ENCODE measurements at regions not wholly inside any gene's neighbourhood (a gene's known extent, or its start where the extent isn't known, plus 50 kb on each side); places are given as distances from the start of the nearest gene placed in this dataset.

DNA sequence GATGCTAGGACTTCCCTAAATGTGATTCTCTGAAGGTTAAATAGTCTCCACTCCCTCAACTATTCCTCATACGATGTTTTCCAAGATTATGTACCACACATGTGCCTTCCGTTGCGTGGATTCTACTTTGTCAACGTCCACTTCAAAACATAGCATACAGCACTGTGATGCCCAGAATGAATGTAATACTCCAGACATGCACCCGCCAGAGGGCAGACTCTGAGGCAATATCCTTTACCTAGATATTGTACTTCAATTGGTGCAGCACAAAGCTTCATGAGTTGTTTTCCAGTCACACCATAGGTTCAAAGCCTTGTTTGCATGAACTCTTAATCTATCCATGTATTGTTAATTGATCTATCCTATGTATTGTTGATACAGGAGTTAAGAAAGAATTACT lies 201.0 kb upstream of the NABP1 start:
- peaks cover 12 to 21% (median 15%) of the 10 kb centered on the region in 11 experiments for H3K9me3 ChIP-seq (replicated peaks in 1 of 11)
- H3K4me2 ChIP-seq = no peak overlapping the region
- H3K36me3 ChIP-seq = no peaks in the 10 kb centered on the region
- H4K20me1 ChIP-seq = no peaks in the 10 kb centered on the region
- H3K4me3 ChIP-seq = no peak overlapping the region
- TF ChIP-seq Cebpa-rat (IDR thresholded peaks at IDR 0.05) = no peak
- peaks cover 0 to 12% (median 2%) of the 10 kb centered on the region in 10 experiments; a peak in 3 of 20 replicates for H3K4me1 ChIP-seq
- H3K27me3 ChIP-seq = no peaks in the 10 kb centered on the region
- H3K9ac ChIP-seq = no peak overlapping the region
- H3K27ac ChIP-seq = no peak overlapping the region

DNA sequence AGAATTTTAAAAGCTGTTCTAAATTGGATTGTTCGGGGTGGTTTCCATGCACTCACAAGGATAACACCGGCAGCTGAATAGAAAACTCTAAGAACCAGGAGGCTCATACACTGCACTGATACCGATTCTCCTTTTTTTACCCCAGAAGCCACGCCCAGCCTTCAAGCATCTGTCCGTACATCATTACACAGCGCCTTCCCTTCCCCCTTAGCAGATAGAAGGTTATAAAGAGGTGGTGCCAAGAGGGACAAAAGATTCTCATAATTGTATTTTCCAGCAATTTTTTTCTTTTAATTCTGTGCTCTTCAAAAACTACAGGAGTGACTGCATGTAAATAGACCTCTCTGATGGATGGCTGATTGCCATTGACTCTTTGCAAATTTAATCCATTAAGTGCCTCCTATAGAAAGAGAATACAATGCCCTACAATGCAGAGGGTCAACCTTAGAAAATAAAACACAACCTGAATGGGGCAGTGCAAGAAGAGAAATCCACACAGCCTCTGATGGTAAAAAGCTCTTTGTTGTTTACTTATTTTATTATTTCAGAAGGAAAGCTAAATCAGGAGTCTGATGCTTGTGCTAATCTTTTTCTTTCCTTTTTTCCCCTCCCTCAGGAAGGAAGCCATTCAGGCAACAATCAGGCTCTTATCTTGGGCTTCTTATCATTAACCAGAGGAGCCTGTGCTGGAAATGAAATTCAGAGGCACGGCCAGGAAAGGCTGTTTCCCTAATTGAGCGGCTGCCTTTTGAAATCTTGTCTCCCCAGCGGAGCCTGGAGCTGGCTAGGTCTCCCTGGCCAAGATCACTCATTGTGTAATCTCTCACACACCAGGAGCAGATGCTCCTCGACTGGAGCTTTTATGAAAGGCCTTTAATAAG lies 198.9 kb upstream of the NABP1 start:
- H3K4me2 ChIP-seq = peak overlapping the region in 1 of 11 experiments; percentile 15; a peak in 1 of 22 replicates
- H3K9me3 ChIP-seq (replicated peaks in 1 of 11) = peaks cover 33 to 42% (median 36%) of the 10 kb centered on the region in 11 experiments
- H4K20me1 ChIP-seq = no peaks in the 10 kb centered on the region
- no peaks in the 10 kb centered on the region for H3K36me3 ChIP-seq
- H3K9ac ChIP-seq = no peak overlapping the region
- H3K4me3 ChIP-seq = no peak overlapping the region
- H3K4me1 ChIP-seq = peaks cover 0 to 12% (median 2%) of the 10 kb centered on the region in 10 experiments; a peak in 3 of 20 replicates
- no peak for TF ChIP-seq Cebpa-rat (IDR thresholded peaks at IDR 0.05)
- no peaks in the 10 kb centered on the region for H3K27me3 ChIP-seq
- no peak overlapping the region for H3K27ac ChIP-seq

DNA sequence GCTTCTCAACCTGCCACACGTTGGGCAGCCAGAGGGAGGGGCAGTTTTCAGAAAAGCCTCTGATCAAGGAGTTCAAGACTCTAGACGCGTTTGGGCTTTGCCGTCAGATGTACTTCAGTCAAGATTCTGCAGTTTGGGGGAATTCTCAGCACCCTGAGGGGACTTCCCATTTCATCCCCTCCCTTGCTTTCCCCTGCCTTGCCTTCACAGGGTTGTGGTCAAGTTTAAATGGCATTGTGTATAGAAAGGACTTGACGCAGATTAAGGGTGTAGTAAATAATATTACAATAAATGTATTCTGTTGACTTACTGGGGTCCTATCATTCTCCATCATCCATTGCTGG lies 198.3 kb upstream of the NABP1 start:
- Histone ChIP-seq H3K27ac (no peak overlapping the region), H3K4me1 (peaks cover 0 to 12% (median 0%) of the 10 kb centered on the region in 10 experiments; a peak in 3 of 20 replicates)
- no peak for TF ChIP-seq Cebpa-rat (IDR thresholded peaks at IDR 0.05)

DNA sequence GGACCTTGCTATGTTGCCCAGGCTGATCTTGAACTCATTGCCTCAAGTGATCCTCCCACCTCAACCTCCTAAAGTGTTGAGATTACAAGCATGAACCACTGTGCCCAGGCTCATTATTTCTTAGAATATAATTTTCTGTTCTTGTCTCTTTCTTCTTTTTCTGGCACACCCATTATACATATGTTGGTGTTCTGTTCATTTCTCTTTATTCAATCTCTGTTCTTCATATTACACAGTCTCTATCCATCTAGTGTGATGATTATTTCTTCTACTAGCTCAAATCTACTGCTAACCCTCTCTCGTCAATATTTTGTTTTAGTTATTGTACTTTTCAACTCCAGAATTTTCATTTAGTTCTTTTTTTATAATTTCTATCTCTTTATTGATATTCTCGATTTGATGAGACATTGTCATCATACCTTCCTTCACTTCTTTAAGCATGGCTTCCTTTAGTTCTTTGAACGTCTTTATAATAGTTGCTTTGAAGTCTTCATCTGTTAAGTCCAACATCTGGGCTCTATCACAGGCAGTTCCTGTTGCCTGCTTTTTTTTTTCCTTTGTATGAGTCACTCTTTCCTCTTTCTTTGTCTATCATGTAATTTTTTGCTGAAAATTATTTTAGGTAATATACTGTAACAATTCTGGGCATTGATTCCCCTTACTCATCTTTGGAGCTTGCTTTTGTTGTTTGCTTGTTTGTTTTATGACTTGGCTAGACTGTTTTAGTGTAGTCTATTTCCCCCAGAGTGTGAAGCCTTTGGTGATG lies 196.4 kb upstream of the NABP1 start:
- Histone ChIP-seq H4K20me1 (no peaks in the 10 kb centered on the region), H3K9ac (no peak overlapping the region), H3K27me3 (no peaks in the 10 kb centered on the region; a peak in 1 of 22 replicates), H3K9me3 (replicated peaks in 1 of 11) (peaks cover 39 to 50% (median 45%) of the 10 kb centered on the region in 11 experiments), H3K4me3 (no peak overlapping the region), H3K4me2 (no peak overlapping the region), H3K36me3 (no peaks in the 10 kb centered on the region), H3K4me1 (peaks cover 0 to 17% (median 0%) of the 10 kb centered on the region in 10 experiments; a peak in 3 of 20 replicates), H3K27ac (no peak overlapping the region)
- TF ChIP-seq Cebpa-rat (IDR thresholded peaks at IDR 0.05) = no peak

More for the DNA sequence above, 198.3 kb upstream of the NABP1 start:
- peaks cover 39 to 48% (median 42%) of the 10 kb centered on the region in 11 experiments for H3K9me3 ChIP-seq (replicated peaks in 1 of 11)
- no peak overlapping the region for H3K9ac ChIP-seq
- no peaks in the 10 kb centered on the region for H3K36me3 ChIP-seq
- no peaks in the 10 kb centered on the region for H4K20me1 ChIP-seq
- H3K4me2 ChIP-seq = peak overlapping the region in 1 of 11 experiments; percentile 15; a peak in 1 of 22 replicates
- H3K27me3 ChIP-seq = no peaks in the 10 kb centered on the region; a peak in 1 of 22 replicates
- no peak overlapping the region for H3K4me3 ChIP-seq

DNA sequence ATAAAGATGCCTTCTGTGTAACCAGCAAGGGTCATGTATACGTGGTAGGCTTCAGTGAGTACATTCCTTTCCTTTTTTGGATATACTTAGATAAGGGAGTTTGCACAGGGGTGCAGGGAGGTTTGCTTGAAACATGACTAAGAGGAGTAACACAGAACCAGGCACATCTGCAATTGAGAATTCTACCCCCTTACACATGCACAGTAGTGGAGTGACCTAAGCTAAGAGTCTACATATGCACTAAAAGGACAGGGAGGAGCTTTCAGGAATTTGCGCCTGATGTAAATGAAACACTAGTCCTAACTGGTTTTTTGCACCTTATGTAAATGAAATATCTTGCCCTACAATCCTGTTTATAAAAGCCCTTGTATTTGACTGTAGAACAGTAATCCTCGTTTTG lies 194.8 kb upstream of the NABP1 start:
- no peaks in the 10 kb centered on the region; a peak in 1 of 22 replicates for H3K27me3 ChIP-seq
- H3K4me3 ChIP-seq = no peak overlapping the region
- H3K4me2 ChIP-seq = no peak overlapping the region
- no peaks in the 10 kb centered on the region for H3K36me3 ChIP-seq
- H3K9ac ChIP-seq = no peak overlapping the region
- no peak overlapping the region for H3K27ac ChIP-seq
- H3K9me3 ChIP-seq (replicated peaks in 1 of 11) = peaks cover 39 to 50% (median 44%) of the 10 kb centered on the region in 11 experiments
- H4K20me1 ChIP-seq = no peaks in the 10 kb centered on the region
- H3K4me1 ChIP-seq = peaks cover 0 to 32% (median 0%) of the 10 kb centered on the region in 10 experiments; a peak in 5 of 20 replicates
- TF ChIP-seq Cebpa-rat (IDR thresholded peaks at IDR 0.05) = no peak

DNA sequence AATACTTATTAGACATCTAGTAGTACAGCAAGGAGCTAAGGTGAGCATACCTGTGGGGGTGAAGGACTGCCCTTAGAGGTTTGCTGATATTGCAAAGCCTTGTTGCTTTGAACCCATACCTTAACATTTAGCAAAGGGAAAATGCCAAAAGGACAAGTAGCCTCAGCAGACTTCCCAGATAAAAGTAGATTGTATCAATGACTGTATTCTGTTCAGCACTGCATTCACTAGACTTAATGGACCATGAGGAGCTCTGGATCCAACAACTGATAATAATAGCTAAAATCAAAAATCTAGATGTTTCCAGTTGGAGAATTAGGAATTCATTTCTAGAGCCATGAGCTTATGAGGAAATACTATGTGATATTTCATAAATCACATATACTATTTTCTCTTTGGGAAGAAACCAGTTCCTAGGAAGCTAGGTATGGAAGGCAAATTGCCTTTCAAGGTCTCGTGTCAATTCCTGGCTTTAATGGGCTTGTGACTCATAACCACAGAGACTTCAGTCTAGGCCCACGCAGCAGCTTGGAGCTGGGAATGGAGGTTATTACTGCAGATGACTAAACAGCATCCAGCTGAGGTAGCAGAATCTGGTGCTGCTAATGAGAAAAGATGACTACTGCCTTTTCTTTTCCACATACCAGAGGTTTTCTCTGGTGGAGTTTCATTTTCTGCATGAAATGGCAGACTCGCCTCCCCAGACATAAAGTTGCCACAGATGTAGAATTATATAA lies 191.2 kb upstream of the NABP1 start:
- no peaks in the 10 kb centered on the region; a peak in 1 of 22 replicates for H3K27me3 ChIP-seq
- no peaks in the 10 kb centered on the region for H4K20me1 ChIP-seq
- H3K4me2 ChIP-seq = peak overlapping the region in 3 of 11 experiments; percentile 19 to 63 (median 60); a peak in 5 of 22 replicates
- H3K9ac ChIP-seq = no peak overlapping the region
- TF ChIP-seq Cebpa-rat (IDR thresholded peaks at IDR 0.05) = no peak
- no peak overlapping the region for H3K27ac ChIP-seq
- H3K4me3 ChIP-seq = no peak overlapping the region
- peaks cover 0 to 24% (median 0%) of the 10 kb centered on the region in 10 experiments; a peak in 5 of 20 replicates for H3K4me1 ChIP-seq
- H3K36me3 ChIP-seq = no peaks in the 10 kb centered on the region
- peaks cover 28 to 33% (median 31%) of the 10 kb centered on the region in 11 experiments for H3K9me3 ChIP-seq (replicated peaks in 1 of 11)

DNA sequence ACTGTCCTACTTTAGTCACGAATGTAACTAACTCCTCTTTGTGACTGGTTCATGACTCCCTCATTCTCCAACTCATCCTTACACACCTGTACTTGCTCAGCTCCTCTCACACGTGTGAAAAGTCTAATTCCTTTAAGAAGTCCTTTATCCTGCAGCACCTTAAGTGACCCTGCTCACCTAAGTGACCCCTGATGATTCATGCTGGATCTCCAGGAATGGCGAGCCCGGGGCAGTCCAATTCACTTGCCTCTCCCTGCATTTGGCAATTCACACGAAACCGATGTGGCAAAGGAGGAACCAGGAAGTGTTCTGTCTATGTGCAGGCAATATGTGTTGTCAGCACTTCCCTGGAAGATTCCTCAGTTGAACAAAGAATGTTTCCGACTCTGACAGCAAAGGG lies 189.8 kb upstream of the NABP1 start:
- TF ChIP-seq Cebpa-rat (IDR thresholded peaks at IDR 0.05) = no peak
- no peak overlapping the region for H3K9ac ChIP-seq
- no peak overlapping the region for H3K27ac ChIP-seq
- H3K4me2 ChIP-seq = peak overlapping the region in 2 of 11 experiments; percentile 60 to 63; a peak in 3 of 22 replicates
- H3K9me3 ChIP-seq (replicated peaks in 1 of 11) = peaks cover 14 to 19% (median 17%) of the 10 kb centered on the region in 11 experiments
- no peak overlapping the region for H3K4me3 ChIP-seq
- H3K36me3 ChIP-seq = no peaks in the 10 kb centered on the region
- H3K27me3 ChIP-seq = no peaks in the 10 kb centered on the region; a peak in 1 of 22 replicates
- H4K20me1 ChIP-seq = no peaks in the 10 kb centered on the region
- peaks cover 0 to 24% (median 0%) of the 10 kb centered on the region in 10 experiments; a peak in 5 of 20 replicates for H3K4me1 ChIP-seq

DNA sequence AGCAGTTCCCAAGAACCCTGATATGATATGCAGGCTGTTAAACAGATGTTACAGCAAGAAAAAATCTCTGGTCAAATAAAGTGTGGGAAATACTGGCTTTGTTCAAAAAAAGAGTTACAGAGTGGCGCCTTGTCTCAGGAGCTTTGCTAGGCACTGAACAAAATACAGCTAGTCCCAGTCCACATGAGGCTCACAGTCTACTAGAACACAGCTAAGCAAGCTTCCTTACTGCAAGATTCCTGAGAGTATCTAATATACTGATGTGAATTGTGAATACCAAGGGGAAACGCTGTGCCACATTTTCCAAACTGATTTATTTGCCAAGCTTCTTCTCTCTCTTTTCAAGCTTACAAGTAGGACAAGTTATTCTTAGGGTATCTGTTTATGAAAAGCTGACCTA lies 188.8 kb upstream of the NABP1 start:
- no peaks in the 10 kb centered on the region for H4K20me1 ChIP-seq
- peaks cover 4 to 9% (median 7%) of the 10 kb centered on the region in 11 experiments; a peak in 18 of 22 replicates for H3K9me3 ChIP-seq (replicated peaks in 1 of 11)
- H3K36me3 ChIP-seq = no peaks in the 10 kb centered on the region
- H3K4me1 ChIP-seq = peaks cover 0 to 24% (median 0%) of the 10 kb centered on the region in 10 experiments; a peak in 5 of 20 replicates
- TF ChIP-seq Cebpa-rat (IDR thresholded peaks at IDR 0.05) = no peak
- H3K4me3 ChIP-seq = no peak overlapping the region
- no peaks in the 10 kb centered on the region; a peak in 1 of 22 replicates for H3K27me3 ChIP-seq
- H3K9ac ChIP-seq = no peak overlapping the region
- no peak overlapping the region for H3K27ac ChIP-seq
- no peak overlapping the region for H3K4me2 ChIP-seq

Measured in BLaER1 treated with 17β-estradiol and CSF1 and Interleukin-3, amounts not matched to agents 10 nM and 100 nM (cell line).